ENCODE measurements at regions not wholly inside any gene's neighbourhood (a gene's known extent, or its start where the extent isn't known, plus 50 kb on each side); places are given as distances from the start of the nearest gene placed in this dataset.

DNA sequence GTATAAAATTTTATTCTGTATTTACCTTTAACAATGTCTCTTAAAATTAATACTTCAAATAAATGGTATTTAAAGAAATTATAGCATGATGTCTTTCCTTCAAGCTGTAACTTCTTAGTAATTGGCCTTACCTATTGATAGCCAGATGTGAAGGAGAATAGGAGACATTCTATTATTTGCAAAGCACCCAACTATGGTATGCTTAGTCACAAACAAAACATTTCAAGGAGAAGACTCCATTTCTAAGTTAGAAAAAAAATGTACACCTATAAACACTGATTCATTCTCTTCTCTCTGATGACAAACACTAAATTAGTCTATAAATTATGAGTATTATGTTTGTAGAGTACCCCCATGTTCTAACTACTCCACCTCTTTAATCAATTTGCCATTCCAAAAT, 66.4 kb downstream of the NKX6-1 start:
- H3K9me3 ChIP-seq (replicated peaks; ENCODE audit: control insufficient read depth, insufficient read depth, low read depth, low read length): no peaks in the 10 kb centered on the region
- ATAC-seq (no peak), DNase-seq (ENCODE audit: extremely low read depth in 1 of 4, low spot score in 3 of 4) (no peak), FAIRE-seq (no peak)
- in situ Hi-C loops (cut with MboI): no loop called here
- H3K27ac ChIP-seq (ENCODE audit: extremely low read depth, low read depth, low read length): no peak overlapping the region
- no peaks in the 10 kb centered on the region for H3K9me1 ChIP-seq (ENCODE audit: control insufficient read depth, insufficient read depth, low read length)
- no TSS peak for BruUV-seq (replicated peaks)
- intact Hi-C loops (cut with micrococcal nuclease): no loop called here
- H3K27me3 ChIP-seq (ENCODE audit: control insufficient read depth in 2 of 2, insufficient read depth in 2 of 2, low read length in 2 of 2): no peaks in the 10 kb centered on the region; a peak in 1 of 5 replicates
- TF ChIP-seq RUNX1 (IDR thresholded peaks at IDR 0.05; ENCODE audit: low read depth): no peak
- no peak for TF ChIP-seq ZNF780A (CRISPR knock-in tag; IDR thresholded peaks at IDR 0.05)
- TF ChIP-seq, protein P1, sequence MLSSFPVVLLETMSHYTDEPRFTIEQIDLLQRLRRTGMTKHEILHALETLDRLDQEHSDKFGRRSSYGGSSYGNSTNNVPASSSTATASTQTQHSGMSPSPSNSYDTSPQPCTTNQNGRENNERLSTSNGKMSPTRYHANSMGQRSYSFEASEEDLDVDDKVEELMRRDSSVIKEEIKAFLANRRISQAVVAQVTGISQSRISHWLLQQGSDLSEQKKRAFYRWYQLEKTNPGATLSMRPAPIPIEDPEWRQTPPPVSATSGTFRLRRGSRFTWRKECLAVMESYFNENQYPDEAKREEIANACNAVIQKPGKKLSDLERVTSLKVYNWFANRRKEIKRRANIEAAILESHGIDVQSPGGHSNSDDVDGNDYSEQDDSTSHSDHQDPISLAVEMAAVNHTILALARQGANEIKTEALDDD (IDR thresholded peaks at IDR 0.05): no peak
- no peak for TF ChIP-seq DMBX1 (CRISPR knock-in tag; IDR thresholded peaks at IDR 0.05; ENCODE audit: borderline replicate concordance)
- no peak for TF ChIP-seq XRCC5 (IDR thresholded peaks at IDR 0.05; ENCODE audit: low read depth, low read length)
- no peak for TF ChIP-seq TCF7L2 (IDR thresholded peaks at IDR 0.05; ENCODE audit: low read depth, low read length)
- no peak for TF ChIP-seq U2AF1 (optimal IDR thresholded peaks at IDR 0.05; ENCODE audit: low read depth, low read length)
- no peak for TF ChIP-seq FOXP1 (CRISPR knock-in tag; IDR thresholded peaks at IDR 0.05)
- TF ChIP-seq ZNF133 (CRISPR knock-in tag; IDR thresholded peaks at IDR 0.05): no peak
- TF ChIP-seq ZNF217 (CRISPR knock-in tag; IDR thresholded peaks at IDR 0.05): no peak
- TF ChIP-seq, protein P2, sequence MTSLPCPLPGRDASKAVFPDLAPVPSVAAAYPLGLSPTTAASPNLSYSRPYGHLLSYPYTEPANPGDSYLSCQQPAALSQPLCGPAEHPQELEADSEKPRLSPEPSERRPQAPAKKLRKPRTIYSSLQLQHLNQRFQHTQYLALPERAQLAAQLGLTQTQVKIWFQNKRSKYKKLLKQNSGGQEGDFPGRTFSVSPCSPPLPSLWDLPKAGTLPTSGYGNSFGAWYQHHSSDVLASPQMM (CRISPR knock-in tag; IDR thresholded peaks at IDR 0.05): no peak
- no peak for TF ChIP-seq ZNF431 (CRISPR knock-in tag; IDR thresholded peaks at IDR 0.05)
- no peak for TF ChIP-seq ZNF77 (CRISPR knock-in tag; IDR thresholded peaks at IDR 0.05)
- TF ChIP-seq SMAD3 (CRISPR knock-in tag; conservative IDR thresholded peaks at IDR 0.05): no peak
- TF ChIP-seq ZNF354B (CRISPR knock-in tag; IDR thresholded peaks at IDR 0.05): no peak
- TF ChIP-seq CBX1 (IDR thresholded peaks at IDR 0.05; ENCODE audit: low read depth): no peak
- TF ChIP-seq ZNF589 (CRISPR knock-in tag; IDR thresholded peaks at IDR 0.05; ENCODE audit: low read depth): no peak
- no peaks in the 10 kb centered on the region for H3K36me3 ChIP-seq (ENCODE audit: control insufficient read depth, insufficient read depth, low read length)
- CTCF ChIA-PET (ENCODE audit: low intra/inter-chr PET ratio): no interaction called here
- H3K4me1 ChIP-seq (replicated peaks in 1 of 2; ENCODE audit: control insufficient read depth in 2 of 2, insufficient read depth in 2 of 2, low read length in 2 of 2): no peaks in the 10 kb centered on the region
- H4K20me1 ChIP-seq (replicated peaks; ENCODE audit: control insufficient read depth, insufficient read depth, low read length): no peaks in the 10 kb centered on the region
- H3K4me3 ChIP-seq: no peak overlapping the region
- H3K79me2 ChIP-seq (ENCODE audit: control insufficient read depth, insufficient read depth, low read length): no peaks in the 10 kb centered on the region
- POLR2A ChIA-PET: no interaction called here
- no peak overlapping the region for H3K4me2 ChIP-seq (ENCODE audit: insufficient read depth, low read length)
- no peak overlapping the region for H3K9ac ChIP-seq (ENCODE audit: insufficient read depth in 1 of 2, low read depth in 2 of 2, low read length in 2 of 2)
- no peak overlapping the region for H2AFZ ChIP-seq (ENCODE audit: low read depth, low read length)

Measured in K562 (cell line).